Activated CD8-positive, alpha-beta memory T cell treated with anti-CD3 and anti-CD28 coated beads for 36 hours (primary cell): ENCODE measurements at regions not wholly inside any gene's neighbourhood (a gene's known extent, or its start where the extent isn't known, plus 50 kb on each side); places are given as distances from the start of the nearest gene placed in this dataset.

ENCODE experiments used
- CTCF ChIA-PET: fragments of 350-600 bp; sonication (Branson Sonifier 250); formaldehyde crosslinking; loops from one replicate; lab custom pipeline; 2021; ENCODE audit warnings: antibody characterized with exemption; lab: Charles Lee
- POLR2A ChIA-PET: fragments of 350-600 bp; sonication (Branson Sonifier 250); formaldehyde crosslinking; loops from one replicate; lab custom pipeline; 2021; ENCODE audit warnings: antibody characterized with exemption; lab: Charles Lee

DNA sequence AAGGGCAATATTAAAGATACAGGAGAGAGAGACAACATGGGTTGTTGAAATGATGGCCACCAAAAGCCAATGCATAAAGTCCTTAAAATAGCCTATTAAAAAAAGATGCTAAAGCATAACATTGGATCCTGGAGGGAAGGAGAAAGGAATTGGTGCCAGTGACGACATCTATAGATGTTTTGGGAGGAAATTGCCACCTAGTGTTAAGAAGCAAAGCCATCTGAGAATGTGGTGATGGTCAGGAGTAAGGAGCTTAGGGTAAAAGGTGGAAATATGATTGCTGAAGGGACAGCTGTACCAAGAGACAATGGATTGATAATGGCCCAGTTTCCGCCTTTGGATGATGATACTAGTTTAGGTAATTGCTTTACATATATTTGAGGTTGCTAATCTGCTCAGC, 85.1 kb downstream of the TMEM30B start:
- ChIA-PET CTCF (interaction anchor here (0.8 kb wide), 1 partner anchor 54 kb away, joined by 3 read pairs; no protein-coding TSS in a partner anchor), POLR2A (no interaction called here)

DNA sequence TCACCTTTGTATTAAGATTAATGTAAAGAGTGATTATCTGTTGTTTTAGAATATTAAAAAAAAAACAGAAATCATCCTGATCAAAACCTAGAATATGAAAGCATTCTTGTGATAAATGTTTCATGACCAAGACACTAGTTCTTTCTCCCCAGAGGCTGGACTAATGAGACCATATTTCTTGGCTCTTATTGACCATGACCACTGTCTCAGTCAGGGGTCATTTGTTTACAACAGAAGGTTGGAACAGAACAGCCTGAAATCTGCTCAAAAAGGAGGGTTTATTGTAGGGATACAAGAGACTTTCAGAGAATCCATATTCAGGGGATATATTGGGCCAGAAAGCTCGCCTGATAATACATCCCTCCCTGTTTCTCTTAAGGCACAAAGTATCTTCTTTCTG, 87.7 kb downstream of the TMEM30B start:
- ChIA-PET CTCF (no interaction called here), POLR2A (no interaction called here)

DNA sequence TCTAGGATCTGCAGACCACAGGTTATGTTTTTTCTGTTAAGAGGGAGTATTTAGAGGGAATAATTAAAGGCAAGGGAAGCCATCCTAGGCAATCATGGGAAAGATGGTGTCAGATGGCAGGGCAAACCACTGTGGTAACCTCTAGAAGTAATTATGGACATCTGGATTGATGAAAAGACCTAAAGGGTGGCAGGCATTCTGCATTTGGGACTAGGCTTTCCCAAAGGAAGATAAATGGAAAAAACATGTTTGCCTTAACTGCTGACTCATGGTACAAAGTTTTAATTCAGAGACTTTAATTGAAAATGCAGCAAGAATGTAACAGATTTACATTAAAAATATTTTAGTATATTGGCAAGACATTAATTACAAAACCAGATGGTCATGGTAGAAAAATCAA, 88.1 kb downstream of the TMEM30B start:
- POLR2A ChIA-PET: no interaction called here
- CTCF ChIA-PET: no interaction called here

DNA sequence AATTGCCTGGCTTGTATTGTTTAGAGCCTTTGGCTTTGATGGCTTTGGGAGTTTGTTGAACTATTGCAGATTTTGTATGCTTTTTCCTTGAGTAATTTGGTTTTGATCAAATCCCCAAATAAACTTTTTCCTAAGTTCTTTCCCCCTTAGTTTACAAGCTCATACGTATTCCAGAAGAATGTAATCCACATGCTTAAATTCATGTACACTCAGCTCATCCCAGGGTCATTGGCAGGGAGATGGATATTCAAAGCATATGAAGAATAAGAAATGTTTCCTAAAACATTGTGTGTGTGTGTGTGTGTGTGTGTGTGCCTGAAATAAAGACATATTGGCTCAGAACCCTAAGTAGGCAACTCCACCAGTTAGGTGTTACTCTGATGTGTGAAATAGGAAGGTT, 89.4 kb downstream of the TMEM30B start:
- CTCF ChIA-PET: no interaction called here
- POLR2A ChIA-PET: no interaction called here

DNA sequence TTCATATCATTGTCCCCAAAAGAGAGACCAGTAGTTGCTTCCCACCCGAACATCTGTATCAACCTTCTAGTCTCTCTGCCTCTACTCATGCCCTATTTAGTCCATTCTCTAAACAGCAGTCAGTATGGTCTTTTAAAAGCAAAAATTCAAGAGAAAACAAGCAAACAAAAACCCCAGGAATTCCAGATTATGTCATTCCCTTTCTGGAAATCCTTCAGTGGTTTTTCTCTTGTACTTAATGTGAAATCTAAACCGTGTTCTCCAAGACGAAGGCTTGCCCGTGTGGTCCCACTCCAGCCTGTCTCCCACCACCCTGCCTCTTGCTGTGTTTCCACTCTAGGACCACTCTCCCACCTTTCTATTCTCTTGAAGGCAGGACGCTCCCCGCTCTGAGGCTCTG, 90.8 kb downstream of the TMEM30B start:
- ChIA-PET POLR2A (no interaction called here), CTCF (no interaction called here)

DNA sequence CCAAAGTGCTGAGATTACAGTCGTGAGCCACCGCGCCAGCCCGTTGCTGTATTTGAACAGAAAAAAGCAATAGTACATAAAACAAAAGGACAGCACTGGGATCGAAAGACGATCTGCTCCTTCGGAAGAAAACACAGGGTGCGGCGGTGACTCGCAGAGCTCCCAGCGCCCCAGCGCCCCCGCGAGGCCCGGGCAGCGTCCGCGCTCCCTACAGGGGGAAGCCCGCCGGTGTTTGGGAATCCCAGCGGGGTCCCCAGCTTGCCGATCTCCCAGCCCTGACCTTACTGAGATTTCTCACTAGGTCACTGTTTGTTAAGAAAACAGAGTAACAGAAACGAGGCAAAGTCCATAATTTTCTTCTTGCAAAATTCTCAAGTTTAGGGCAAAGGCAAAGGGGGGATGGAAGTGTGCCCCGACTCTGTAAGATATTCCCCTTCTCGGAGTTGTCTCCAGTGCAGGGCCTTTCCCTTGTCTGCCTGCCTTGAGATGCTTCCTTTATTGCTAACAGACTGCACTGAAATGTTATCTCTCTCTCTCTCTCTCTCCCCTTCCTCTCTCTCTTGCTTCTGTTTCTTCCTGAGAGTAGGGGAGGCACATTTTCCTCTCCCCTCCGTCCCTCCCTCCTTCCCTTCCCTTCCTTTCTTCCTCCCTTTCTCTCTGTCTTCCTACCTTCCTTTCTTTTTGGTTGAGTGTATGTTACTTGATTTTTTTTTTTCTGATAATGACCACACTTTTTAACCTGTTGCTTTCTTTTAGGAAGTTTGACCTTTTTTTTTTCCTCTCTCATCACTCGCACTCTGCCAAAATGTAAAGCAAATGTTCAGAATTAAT, 91.9 kb downstream of the TMEM30B start:
- CTCF ChIA-PET: no interaction called here
- POLR2A ChIA-PET: no interaction called here

DNA sequence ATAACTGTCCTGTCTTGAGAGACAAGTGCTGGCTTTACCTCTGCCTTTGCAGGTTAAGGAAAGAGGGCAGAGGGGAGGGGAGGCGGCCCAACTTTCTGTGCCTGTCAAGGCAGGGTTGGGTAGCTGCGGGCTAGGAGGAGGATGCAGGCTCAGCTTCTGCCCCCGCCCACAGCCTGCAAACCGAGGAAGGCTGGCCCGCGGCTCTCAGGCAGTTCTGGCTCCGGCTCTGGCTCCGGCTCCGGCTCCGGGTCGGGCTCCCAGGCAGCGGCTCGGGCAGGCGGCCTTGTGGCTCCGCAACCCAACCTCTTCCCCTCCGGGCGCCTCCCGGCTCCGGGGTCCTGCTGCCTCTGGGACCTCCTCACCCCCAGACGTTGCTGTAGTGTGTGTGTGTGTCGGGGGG, 92.9 kb downstream of the TMEM30B start:
- CTCF ChIA-PET: no interaction called here
- POLR2A ChIA-PET: no interaction called here

DNA sequence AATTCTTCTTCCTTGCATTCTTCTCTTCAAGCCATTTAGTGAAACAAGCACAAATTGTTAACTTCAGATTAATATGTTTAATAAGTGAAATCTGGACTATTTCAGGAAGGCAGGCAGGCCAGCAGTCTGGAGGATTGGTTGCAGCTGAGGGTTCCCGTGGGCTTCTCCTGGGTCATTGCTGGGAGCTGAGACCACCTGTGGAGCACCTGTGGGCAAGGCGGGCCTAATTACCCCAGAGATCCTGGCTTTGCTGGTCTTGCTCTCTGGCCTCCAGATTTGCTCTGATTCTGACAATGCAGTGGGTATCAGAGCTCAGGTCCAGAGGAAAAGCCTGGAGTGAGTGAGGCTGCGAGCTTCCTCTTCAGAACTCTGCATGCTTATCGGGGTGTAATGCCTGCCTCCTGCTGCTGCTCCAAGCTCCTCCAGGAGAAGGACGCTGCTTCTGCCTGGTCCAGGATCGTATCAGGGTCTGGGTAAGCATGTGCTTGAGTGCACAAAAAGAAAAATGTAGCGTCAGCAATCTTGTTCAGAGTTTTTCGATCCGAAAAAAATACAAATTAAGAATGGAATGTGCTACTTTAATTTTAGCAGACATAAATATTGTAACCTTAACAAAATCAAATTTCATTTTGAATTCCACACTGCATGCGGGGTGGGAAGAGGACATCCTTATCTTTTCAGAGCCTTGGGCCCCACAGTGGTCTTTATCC, 93.8 kb downstream of the TMEM30B start:
- ChIA-PET CTCF (no interaction called here), POLR2A (no interaction called here)

DNA sequence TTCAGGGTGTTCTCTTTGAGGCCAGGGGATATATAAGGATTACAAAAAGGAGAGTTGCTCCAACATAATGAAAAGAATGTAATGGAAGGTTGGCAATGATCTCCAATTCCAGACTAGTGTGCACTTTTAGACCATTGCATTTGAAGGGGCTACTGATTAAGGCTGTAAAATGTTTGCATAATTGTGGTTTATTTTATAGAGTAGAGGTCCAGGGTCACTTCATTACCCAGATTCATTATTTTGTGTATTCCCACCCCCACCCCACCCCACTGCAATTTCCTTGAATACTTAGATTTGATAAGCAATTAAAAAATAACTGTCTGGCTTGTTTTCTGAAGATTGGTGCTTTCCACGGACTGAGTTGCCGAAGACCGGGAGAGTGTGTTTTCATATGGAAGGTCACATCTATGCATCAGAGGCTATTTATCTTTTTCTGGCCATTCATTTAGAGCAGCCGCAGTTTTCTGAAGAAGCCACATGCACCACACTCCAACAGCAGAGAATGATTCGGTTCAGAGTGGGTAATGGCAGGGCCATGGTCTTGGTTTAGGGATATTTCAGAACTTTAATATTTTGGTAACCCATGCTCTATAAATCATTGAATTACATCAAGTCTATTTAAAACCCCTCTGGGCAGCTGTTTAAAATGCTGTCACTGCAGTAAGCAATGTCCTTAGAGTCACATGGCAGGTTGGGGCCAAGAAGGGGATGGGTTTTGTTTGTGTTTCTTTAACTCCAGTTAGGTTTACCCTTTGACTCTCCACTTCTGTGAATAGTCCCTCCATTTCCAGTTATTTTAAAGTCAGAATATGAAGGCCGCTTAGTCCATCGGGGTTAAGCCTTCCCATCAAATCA, 94.6 kb downstream of the TMEM30B start:
- POLR2A ChIA-PET: no interaction called here

DNA sequence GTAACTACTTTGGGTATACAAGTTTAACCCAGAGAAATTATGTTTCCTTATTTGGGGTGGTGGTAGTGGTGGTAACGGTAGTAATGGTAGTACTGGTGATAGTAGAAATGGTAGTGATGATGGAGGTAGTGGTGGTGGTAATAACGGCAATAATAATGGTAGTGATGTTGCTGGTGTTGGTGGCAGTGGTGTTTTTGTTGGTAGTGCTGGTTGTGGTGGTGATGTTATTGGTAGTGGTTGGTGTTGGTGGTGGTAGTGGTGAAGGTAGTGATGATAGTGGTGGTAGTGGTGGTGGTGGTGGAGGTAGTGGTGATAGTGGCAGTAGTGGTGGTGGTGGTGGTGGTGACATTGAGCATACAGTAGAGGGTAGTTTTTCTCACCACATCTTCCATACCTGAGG, 95.6 kb downstream of the TMEM30B start:
- CTCF ChIA-PET: no interaction called here
- POLR2A ChIA-PET: no interaction called here

More for the DNA sequence above, 94.6 kb downstream of the TMEM30B start:
- CTCF ChIA-PET: no interaction called here

DNA sequence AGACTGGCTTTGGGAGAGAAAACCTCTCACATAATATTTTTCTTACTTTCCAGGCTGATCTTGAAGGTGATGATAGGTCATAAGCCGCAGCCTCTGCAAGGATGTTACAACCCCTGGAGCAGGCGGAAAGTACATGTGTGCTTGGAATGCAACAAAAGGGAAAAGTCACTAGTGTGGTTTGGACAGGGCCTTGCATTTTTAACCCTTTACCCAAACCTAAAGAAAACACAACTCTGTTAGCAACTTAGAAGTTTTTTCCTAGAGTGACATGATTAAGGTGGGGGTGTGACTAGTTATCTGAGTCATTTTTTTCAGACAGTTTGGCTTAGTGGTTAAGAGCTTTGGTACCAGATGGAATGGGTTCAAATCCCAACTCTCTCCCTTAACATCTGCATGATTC, 97.0 kb downstream of the TMEM30B start:
- ChIA-PET CTCF (no interaction called here), POLR2A (no interaction called here)

DNA sequence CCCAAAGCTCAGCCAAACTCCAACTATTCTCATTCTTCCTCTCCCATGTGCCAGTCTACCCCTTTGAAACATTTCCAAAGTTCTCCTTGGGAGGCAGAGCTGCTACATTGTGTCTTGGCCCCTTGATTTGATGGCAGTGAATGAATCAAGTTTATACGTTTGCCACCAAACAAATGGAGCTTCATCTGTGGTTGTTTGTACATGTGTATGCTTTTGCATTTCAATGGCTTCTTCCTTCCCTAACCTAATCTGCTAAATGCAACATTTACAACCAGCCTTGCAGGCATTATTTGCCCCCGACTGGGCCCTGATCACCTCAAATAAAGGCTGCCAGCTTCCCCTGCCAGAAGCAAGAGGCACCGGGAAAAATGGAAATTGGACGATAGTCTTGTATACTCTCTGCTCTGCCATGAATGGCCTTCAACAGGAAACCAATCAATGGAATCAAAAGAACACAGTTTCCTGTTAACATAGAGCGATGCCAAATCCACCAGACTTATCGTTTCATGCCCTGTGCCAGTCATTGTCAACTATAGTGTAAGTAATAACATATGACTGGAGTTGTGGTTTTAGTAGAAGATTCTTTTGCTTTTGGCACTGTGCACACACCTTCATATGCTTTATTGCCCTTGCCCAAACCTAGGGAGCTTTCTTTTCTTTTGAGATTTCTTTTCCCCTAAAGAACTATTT, 97.8 kb downstream of the TMEM30B start:
- CTCF ChIA-PET: no interaction called here
- POLR2A ChIA-PET: no interaction called here

DNA sequence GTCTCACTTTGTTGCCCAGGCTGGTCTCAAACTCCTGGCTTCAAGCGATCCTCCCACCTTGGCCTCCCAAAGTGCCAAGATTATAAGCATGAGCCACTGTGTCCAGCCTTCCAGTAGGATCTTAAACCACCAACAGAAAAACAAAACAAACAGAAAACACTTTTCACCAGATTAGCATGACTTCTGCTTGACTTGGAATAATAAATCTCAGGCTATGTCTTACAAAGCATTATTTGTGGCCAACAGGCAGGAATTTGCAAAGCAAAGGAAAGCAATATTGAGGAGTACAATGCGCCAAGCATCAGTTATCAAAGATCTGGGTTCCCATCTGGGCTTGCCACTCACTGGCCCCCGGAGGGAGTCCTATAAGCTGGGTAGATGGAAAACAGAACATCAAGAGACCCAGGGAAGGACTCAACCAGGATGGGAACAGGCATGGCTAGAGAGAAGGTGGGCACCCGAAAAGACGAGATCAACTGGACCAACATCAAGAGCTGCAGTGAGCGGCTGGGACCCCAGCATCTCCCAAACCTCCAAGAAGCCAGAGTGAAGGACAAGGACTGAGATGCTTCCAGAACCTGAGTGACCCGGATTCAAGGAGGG, 101.2 kb downstream of the TMEM30B start:
- POLR2A ChIA-PET: no interaction called here
- CTCF ChIA-PET: interaction anchor here (0.6 kb wide), 1 partner anchor 457 kb away, joined by 3 read pairs; no protein-coding TSS in a partner anchor

DNA sequence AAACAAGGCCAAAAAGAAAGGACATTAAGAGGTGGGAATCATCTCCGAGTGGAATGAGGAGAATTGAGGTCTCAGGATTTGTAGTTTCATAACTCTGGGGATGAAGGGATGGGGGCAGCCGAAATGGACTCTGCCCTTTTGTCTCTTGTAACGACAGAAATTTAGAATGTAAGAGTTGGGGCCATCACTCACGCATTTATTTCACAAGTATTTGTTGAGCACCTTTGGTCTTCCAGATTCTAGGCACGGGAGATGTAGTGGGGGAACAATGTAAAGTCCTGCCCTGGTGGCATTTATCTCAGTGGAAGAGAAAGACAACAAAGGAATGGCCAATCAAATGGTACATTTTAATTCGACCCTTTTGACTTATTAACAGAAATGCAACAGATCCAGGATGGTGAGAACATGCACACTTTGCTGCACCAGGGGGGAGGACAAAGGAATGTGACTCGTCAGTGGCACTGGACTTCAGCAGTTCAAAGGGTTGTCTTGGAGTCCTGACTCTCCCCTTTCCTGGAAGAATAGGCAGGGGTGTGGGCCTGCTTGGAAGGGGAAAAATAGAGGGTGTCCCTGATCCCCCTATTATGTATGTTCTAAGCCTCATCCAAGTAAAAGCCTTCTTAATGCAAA, 102.0 kb downstream of the TMEM30B start:
- ChIA-PET POLR2A (no interaction called here), CTCF (no interaction called here)

DNA sequence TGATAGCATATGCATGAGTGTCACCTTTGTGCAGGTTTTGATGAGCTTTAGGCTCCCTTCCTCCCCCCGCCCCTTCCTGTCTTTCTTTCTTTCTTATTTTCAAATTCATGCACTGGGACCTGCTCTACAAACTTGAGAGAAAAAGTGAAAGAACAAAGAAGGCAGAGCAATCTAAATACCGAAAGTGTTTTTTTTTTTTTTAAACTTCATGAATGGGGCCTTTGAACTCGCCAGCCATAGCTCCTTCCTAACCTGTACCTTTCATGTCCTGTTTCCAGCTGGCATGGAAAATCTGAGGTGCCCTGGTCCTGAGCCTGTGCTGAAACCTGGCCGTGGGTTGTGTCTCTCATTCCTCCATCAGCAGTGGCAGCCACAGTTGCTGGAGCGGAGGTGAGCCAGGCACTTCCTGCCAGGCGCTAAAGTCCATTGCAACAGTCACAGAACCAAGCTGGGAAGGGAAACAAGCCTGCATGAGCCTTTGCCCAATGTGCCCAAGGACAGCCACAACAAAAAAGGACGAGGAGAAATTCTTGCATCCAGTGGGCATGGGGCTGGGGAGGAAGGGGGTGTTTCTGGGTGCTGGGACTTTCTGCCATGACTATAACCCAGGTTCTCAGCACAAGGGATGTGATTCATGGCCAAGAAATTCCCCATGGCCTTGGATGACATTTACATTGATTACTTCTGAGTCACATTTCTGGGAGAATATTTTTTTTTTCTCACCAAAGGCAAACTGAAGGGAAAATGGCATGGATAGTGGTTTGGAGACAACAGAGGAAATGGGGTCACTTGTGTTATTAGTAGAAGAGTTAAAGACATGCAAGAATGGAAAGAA, 102.7 kb downstream of the TMEM30B start:
- CTCF ChIA-PET: no interaction called here
- POLR2A ChIA-PET: no interaction called here

DNA sequence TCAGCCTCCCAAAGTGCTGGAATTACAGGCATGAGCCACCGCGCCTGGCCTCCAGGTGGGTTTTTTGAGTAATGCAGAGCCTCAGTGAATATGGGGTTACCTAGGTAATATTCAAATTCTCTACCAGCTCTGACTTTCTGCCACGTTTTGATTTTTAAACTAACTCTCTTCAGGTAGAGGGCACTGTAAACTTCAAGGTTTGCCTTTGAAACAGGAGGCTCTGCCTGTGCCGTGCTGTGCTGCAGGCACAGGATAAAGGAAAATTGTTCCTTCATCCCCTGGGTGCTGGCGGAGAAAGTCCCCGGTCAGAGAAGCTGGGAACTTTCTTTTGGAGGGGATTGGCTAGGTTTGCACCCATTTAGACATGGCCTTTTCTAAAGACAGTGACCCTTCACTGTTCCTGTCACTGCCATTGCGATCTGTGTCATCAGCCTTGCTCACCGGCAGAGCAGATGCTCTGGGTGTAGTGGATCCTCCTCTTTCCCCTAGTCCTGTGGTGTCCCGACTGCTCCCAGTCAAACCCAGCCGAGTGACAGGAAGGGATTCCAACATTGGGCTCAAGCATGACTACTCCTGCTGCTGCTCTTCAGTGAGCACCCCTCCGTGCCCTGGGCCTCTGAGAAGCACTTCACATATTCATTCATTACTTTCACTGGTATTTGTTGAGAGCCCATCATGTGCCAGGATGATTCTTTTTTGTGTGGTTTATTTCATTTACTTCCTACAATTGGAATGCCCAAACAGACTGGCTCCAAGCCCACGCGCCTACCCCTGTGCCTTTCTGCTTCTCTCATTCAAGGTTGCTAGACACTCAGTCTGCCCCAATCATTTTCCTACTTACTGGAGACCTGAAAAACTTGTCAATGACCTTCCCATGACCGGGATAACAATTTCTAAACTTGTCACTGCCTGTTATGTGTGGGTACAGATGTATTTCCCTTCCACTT, 103.6 kb downstream of the TMEM30B start:
- CTCF ChIA-PET: no interaction called here

DNA sequence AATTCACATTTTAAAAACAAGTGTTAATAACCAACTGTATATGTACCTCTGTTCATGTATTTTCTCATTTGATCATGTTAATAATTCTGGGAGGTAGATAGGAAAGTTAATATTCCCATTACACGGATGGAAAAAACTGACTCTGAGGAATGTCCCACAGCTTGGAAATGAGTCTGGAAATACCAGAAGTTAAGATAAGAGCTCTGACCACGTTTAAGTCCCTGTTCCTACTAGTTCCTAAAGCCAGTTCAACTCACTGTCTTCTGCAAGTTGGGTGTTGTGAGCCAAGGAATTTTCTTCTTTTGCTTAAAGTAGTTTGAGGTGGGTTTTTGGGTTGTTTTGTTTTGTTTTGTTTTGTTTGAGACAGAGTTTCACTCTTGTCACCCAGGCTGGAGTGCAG, 104.5 kb downstream of the TMEM30B start:
- ChIA-PET POLR2A (no interaction called here), CTCF (no interaction called here)

More for the DNA sequence above, 103.6 kb downstream of the TMEM30B start:
- POLR2A ChIA-PET: no interaction called here
